HUES48 (cell line): ENCODE measurements at regions not wholly inside any gene's neighbourhood (a gene's known extent, or its start where the extent isn't known, plus 50 kb on each side); places are given as distances from the start of the nearest gene placed in this dataset.
"Not testable (repeated sequence)": the region's sequence is repeated elsewhere in the genome, so short reads cannot be mapped to it uniquely, and the experiment has no call there.

Source experiments
- H3K27ac ChIP-seq: one replicate; pipeline ENCODE4 v1.7.0; 2013; ENCODE audit warnings: low read depth, low read length, inconsistent platforms
- H3K27me3 ChIP-seq: 2 replicates; pipeline ENCODE4 v1.6.1; 2013; ENCODE audit warnings: mild to moderate bottlenecking, low read length; ENCODE audit not compliant: control insufficient read depth, insufficient read depth
- H3K36me3 ChIP-seq: 2 replicates; pipeline ENCODE4 v1.6.1; 2013; ENCODE audit warnings: low read length; ENCODE audit not compliant: control insufficient read depth, insufficient read depth
- H3K4me1 ChIP-seq: 2 replicates; pipeline ENCODE4 v1.6.1; 2013; ENCODE audit warnings: mild to moderate bottlenecking, low read length; ENCODE audit not compliant: control insufficient read depth, insufficient read depth
- H3K4me3 ChIP-seq: 2 replicates; pipeline ENCODE4 v1.5.1; 2013; ENCODE audit warnings: mild to moderate bottlenecking, low read depth, low read length
- H3K9ac ChIP-seq: 2 replicates; pipeline ENCODE4 v1.6.1; 2013; ENCODE audit warnings: mild to moderate bottlenecking, low read depth, low read length, moderate library complexity
- H3K9me3 ChIP-seq: 2 replicates; pipeline ENCODE4 v1.6.1; 2013; ENCODE audit warnings: low read length; ENCODE audit not compliant: control insufficient read depth, insufficient read depth

DNA sequence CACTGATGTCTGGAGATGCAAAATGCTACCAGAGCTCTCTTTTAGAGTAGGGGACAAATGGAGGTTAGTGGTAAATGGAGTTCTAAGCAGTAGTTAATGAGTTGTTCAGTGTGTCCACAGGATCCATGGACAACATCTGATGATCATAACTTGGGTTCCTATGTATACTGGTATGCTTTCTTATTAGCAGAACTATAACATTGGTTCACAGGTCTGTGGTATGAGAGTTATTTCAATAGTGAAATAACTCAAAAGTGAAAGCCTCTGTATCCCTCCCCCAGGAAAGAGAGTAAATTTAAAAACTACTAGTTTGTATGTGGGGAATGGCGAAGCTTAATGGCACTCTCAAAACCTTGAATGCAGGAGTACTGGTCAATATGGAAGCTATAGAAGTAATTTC is 363.5 kb upstream of the EMCN start:
- no peaks in the 10 kb centered on the region for H3K4me1 ChIP-seq
- no peaks in the 10 kb centered on the region for H3K36me3 ChIP-seq
- H3K4me3 ChIP-seq = no peak overlapping the region
- H3K27me3 ChIP-seq = no peaks in the 10 kb centered on the region
- no peak overlapping the region for H3K9ac ChIP-seq
- no peaks in the 10 kb centered on the region for H3K9me3 ChIP-seq
- no peak overlapping the region for H3K27ac ChIP-seq

DNA sequence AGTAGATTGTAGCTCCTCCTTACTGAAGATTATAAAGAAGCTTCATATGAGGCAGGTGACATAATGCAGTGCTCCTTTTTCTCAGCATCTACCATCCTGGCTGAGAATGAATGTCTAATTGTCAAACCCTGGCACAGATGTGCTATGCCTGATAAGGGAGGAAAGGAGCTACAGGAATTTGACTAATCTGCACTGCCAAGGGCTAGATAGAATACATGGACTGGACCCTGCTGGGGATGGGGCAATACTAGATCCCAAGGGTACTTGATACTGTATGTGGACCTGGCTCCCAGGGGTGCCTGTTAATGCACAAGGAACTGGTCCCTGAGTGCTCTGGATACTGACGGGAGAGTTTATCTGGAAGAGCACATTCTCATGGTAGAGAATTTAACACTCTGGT is 362.2 kb upstream of the EMCN start:
- no peak overlapping the region for H3K4me3 ChIP-seq
- no peak overlapping the region for H3K27ac ChIP-seq
- no peaks in the 10 kb centered on the region for H3K9me3 ChIP-seq
- no peaks in the 10 kb centered on the region for H3K36me3 ChIP-seq
- no peak overlapping the region for H3K9ac ChIP-seq
- no peaks in the 10 kb centered on the region for H3K27me3 ChIP-seq
- no peaks in the 10 kb centered on the region for H3K4me1 ChIP-seq

DNA sequence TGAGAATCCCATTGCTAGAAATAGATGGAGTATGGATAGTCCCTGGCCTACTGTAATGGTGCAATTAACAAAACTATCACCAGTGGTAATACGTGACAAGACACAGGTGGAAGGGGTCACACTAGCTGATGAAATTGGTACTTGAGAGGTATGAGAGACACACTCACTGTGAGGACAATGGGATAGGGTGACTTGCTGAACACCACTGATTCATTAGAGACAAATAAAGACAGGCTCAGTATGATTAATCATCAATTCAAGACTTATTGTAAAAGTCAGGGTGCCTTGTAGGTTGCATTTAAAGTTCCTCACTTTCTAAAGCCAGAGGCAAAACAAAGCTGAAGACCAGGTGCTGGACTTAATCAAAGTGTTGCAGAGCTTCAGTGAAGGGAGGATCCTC is 361.6 kb upstream of the EMCN start:
- H3K9me3 ChIP-seq = no peaks in the 10 kb centered on the region
- H3K4me1 ChIP-seq = no peaks in the 10 kb centered on the region
- no peaks in the 10 kb centered on the region for H3K27me3 ChIP-seq
- no peak overlapping the region for H3K4me3 ChIP-seq
- no peaks in the 10 kb centered on the region for H3K36me3 ChIP-seq
- H3K9ac ChIP-seq = no peak overlapping the region
- H3K27ac ChIP-seq = no peak overlapping the region

DNA sequence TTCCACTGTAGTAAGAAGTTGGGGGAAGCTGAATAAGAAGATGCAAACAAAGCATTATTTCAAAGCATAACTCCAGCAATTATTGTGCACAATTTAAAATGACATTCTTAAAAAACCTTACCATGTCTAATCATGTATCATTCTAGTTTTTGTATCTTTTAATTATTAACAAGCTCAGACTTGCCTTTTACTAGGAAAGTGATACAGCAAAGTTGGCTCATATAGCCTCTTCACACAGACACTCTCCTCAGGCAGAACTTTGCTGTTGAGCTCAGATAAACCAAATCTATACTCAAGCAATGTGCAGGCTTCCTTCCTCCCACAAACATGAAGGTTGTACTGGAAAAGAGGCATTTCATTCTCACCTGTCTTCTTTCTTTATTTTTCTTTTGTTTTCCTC is 358.7 kb upstream of the EMCN start:
- no peaks in the 10 kb centered on the region for H3K9me3 ChIP-seq
- H3K27ac ChIP-seq = no peak overlapping the region
- no peak overlapping the region for H3K9ac ChIP-seq
- H3K4me3 ChIP-seq = no peak overlapping the region
- H3K4me1 ChIP-seq = no peaks in the 10 kb centered on the region
- H3K36me3 ChIP-seq = no peaks in the 10 kb centered on the region
- H3K27me3 ChIP-seq = no peaks in the 10 kb centered on the region

DNA sequence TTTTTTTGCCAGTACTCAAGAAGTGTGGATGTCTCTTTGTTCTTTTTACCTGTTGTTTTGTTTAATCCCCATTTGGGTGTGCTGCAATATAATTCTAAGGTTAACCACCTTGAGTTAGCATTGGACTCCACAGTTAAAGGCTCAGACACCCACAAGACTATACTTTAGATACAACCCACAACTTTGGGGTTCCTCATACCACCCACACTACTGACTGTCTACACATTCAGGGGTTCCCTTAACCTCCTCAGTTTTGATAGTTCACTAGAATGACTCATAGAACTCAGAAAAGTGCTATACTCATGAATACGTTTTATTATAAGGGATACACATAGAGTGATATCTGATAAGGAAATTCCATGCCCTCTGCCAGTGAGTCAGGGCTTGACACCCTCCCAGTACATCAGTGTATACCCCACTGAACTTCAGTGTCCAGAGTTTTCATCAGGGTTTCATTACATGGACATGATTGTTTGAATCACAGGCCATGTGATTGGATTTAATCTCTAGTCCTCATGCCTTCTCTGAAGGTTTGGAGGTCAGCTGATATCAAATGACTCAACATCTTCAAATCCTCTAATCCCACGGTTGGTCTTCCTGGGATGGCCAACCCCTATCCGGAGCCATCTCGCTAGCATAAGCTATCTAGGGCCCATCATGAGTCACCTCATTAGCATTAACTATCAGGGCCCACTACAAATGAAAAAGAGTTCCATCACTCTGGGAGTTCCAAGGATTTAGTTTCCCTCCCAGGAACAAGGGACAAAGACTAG is 357.7 kb upstream of the EMCN start:
- H3K9ac ChIP-seq = no peak overlapping the region
- H3K27ac ChIP-seq = no peak overlapping the region
- no peaks in the 10 kb centered on the region for H3K9me3 ChIP-seq

DNA sequence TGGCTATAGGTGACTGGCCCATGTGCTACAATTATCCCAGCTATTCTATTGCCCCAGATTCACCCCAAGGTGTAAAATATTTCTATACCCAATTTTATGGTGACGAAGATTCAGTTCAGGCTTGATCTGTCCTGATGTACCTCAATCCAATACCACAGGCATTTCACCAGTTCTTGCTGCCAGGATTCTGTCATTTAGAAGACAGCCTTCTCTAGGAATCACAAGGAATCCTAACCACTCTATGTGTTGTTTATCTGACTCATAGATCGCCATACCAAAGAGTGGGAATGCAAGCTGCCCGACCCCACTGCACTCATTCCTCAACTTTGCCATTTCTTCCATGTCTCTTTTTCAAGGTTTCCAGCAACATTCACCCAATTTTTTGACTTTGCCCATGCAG is 355.0 kb upstream of the EMCN start:
- no peaks in the 10 kb centered on the region for H3K27me3 ChIP-seq
- no peak overlapping the region for H3K27ac ChIP-seq
- no peaks in the 10 kb centered on the region for H3K4me1 ChIP-seq
- H3K36me3 ChIP-seq = no peaks in the 10 kb centered on the region
- no peak overlapping the region for H3K4me3 ChIP-seq
- H3K9me3 ChIP-seq = no peaks in the 10 kb centered on the region
- no peak overlapping the region for H3K9ac ChIP-seq

More for the DNA sequence above, 357.7 kb upstream of the EMCN start:
- Histone ChIP-seq H3K36me3 (no peaks in the 10 kb centered on the region), H3K4me3 (no peak overlapping the region), H3K27me3 (no peaks in the 10 kb centered on the region), H3K4me1 (no peaks in the 10 kb centered on the region)

DNA sequence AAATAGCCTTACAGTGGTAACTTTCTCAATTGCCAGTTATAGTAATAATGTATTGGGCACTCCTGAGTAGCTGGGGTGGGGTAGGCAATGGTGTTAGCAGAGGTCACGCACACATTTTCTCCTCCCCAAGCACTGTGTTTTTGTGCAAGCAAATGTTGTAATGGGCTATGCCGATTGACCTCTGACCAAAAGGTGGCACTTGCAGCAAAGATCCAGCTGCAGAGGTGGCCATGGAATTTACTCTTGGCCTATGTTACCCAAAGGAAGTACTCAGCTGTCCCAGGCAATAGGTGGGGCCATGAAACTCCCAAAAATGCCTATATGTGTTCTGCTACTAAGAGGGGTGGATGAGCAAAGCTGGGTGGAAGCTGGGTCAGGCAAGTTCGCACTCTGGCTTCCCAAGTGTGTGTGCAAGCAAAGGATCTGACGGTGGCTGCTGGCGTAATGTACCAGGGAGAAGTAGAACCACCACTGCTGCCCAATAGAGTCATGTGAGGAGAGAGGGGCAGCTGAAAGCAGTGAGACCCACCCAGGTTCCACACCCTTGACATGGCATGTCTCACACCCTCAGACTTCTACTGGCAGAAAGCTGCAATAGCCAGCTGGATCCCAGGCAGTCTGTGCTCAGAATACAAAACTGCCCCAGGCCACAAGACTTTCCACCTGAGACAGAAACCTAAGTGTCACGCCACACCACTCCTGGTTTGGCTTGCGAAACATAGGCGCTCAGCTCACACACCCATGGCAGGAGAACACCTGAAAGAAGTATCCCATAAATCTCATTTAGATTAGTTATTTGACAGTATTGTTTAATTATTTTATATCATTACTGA is 353.3 kb upstream of the EMCN start:
- H3K9ac ChIP-seq = no peak overlapping the region

DNA sequence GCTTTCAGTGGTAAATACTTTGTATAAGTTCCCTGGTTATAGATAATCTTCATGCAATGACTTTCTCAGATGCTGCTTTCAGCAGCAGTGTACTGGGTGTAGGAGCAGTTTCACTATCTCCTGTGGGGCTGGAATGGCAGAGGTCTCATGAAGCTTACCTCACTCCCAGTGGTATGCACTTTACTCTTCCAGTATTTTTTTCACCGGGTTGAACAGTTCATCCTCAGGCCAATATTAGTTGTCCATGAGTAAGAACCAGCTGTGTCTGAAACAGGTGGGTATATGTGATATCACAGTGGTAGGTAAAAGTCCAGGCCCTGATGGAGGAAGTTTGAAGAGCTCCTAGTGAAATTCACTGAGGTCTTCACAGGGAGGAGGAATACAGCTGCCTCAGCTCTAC is 351.5 kb upstream of the EMCN start:
- Histone ChIP-seq H3K9me3 (no peaks in the 10 kb centered on the region), H3K4me3 (no peak overlapping the region), H3K36me3 (no peaks in the 10 kb centered on the region), H3K27ac (no peak overlapping the region), H3K27me3 (no peaks in the 10 kb centered on the region), H3K9ac (no peak overlapping the region), H3K4me1 (no peaks in the 10 kb centered on the region)

More for the DNA sequence above, 353.3 kb upstream of the EMCN start:
- Histone ChIP-seq H3K36me3 (no peaks in the 10 kb centered on the region), H3K9me3 (no peaks in the 10 kb centered on the region), H3K27me3 (no peaks in the 10 kb centered on the region), H3K4me1 (no peaks in the 10 kb centered on the region), H3K27ac (no peak overlapping the region), H3K4me3 (no peak overlapping the region)

DNA sequence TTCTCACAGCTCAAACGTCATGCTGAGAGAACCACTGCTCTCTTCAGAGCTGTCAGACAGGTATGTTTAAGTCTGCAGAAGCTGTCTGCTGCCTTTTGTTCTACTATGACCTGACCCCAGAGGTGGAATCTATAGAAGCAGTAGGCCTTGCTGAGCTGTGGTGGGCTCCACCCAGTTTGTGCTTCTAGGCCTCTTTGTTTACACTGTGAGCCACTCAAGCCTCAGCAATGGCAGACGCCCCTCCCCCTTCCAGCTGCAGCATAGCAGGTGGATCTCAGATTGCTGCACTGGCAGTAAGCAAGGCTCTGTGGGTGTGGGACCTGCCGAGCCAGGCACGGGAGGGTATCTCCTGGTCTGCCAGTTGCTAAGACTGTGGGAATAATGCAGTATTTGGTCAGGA is 350.5 kb upstream of the EMCN start:
- not testable (repeated sequence) for H3K27ac ChIP-seq, H3K9me3 ChIP-seq, H3K4me1 ChIP-seq, H3K36me3 ChIP-seq, H3K9ac ChIP-seq, H3K27me3 ChIP-seq, H3K4me3 ChIP-seq

DNA sequence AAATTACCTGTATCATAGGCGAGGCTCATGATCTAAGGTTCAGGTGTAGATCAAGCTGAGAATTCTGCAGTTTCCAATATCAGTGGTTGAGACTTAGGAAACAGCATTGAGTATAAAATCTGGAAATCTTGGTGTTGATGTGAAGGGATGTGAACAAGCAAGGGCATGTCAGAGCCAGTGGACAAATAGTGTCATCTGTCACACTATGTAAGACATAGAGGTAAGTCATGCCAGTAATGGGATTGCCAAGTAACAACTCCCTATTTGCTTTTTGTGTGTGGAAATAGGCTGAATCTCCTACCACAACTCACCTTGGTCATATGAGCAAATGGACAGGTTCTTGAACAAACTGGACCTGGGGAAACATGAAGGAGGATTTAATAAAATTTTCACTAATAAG is 334.5 kb upstream of the EMCN start:
- Histone ChIP-seq H3K9me3 (no peaks in the 10 kb centered on the region), H3K27me3 (no peaks in the 10 kb centered on the region), H3K36me3 (no peaks in the 10 kb centered on the region), H3K4me3 (no peak overlapping the region), H3K9ac (no peak overlapping the region), H3K4me1 (no peaks in the 10 kb centered on the region; the same call in none of the 2 replicates), H3K27ac (no peak overlapping the region)

DNA sequence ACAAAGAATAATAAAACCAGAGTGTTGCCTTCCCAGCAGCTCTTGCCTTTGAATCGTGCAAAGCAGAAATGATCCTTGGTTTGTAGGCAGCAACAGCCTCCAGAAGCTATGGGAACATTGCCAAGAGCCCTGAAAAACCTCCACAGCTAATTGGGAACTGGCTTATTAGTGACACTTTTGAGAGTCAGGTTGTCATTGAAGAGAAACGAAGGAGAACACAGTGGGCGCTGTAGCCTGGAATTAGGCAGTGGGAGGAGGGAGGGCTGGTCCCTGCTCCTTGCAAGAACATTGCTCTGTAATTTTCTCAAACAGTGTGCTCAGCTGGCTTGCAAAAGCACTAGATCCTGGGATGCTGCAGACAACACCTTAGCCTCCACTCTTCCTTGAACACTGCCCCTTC is 331.5 kb upstream of the EMCN start:
- Histone ChIP-seq H3K4me1 (no peaks in the 10 kb centered on the region; the same call in none of the 2 replicates), H3K27me3 (no peaks in the 10 kb centered on the region), H3K4me3 (no peak overlapping the region), H3K27ac (no peak overlapping the region), H3K9me3 (no peaks in the 10 kb centered on the region), H3K36me3 (no peaks in the 10 kb centered on the region), H3K9ac (no peak overlapping the region)
